ENCODE measurements at regions not wholly inside any gene's neighbourhood (a gene's known extent, or its start where the extent isn't known, plus 50 kb on each side); places are given as distances from the start of the nearest gene placed in this dataset.

- no peak for TF ChIP-seq CSDC2 (CRISPR knock-in tag; IDR thresholded peaks at IDR 0.05)
- no peak for TF ChIP-seq ZNF565 (CRISPR knock-in tag; conservative IDR thresholded peaks at IDR 0.05; ENCODE audit: low read depth)
- TF ChIP-seq RARB (CRISPR knock-in tag; IDR thresholded peaks at IDR 0.05): no peak
- TF ChIP-seq SNAI2 (CRISPR knock-in tag; IDR thresholded peaks at IDR 0.05): no peak
- TF ChIP-seq, protein P1, sequence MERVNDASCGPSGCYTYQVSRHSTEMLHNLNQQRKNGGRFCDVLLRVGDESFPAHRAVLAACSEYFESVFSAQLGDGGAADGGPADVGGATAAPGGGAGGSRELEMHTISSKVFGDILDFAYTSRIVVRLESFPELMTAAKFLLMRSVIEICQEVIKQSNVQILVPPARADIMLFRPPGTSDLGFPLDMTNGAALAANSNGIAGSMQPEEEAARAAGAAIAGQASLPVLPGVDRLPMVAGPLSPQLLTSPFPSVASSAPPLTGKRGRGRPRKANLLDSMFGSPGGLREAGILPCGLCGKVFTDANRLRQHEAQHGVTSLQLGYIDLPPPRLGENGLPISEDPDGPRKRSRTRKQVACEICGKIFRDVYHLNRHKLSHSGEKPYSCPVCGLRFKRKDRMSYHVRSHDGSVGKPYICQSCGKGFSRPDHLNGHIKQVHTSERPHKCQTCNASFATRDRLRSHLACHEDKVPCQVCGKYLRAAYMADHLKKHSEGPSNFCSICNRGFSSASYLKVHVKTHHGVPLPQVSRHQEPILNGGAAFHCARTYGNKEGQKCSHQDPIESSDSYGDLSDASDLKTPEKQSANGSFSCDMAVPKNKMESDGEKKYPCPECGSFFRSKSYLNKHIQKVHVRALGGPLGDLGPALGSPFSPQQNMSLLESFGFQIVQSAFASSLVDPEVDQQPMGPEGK (CRISPR knock-in tag; IDR thresholded peaks at IDR 0.05; ENCODE audit: borderline replicate concordance): no peak
- no peak for TF ChIP-seq ZFP30 (CRISPR knock-in tag; IDR thresholded peaks at IDR 0.05)
- no peak for TF ChIP-seq ZFP3 (CRISPR knock-in tag; IDR thresholded peaks at IDR 0.05)
- TF ChIP-seq, protein P2, sequence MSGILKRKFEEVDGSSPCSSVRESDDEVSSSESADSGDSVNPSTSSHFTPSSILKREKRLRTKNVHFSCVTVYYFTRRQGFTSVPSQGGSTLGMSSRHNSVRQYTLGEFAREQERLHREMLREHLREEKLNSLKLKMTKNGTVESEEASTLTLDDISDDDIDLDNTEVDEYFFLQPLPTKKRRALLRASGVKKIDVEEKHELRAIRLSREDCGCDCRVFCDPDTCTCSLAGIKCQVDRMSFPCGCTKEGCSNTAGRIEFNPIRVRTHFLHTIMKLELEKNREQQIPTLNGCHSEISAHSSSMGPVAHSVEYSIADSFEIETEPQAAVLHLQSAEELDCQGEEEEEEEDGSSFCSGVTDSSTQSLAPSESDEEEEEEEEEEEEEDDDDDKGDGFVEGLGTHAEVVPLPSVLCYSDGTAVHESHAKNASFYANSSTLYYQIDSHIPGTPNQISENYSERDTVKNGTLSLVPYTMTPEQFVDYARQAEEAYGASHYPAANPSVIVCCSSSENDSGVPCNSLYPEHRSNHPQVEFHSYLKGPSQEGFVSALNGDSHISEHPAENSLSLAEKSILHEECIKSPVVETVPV (CRISPR knock-in tag; IDR thresholded peaks at IDR 0.05): no peak
Observed at GRCh38 chr20:11979306-11979990, 61.8 kb downstream of the BTBD3 start (continued).

GRCh38 chr20:11980263-11980662 is 62.6 kb downstream of the BTBD3 start:
- ATAC-seq: no peak
- no peak for TF ChIP-seq ZNF70 (CRISPR knock-in tag; IDR thresholded peaks at IDR 0.05)
- no peak for TF ChIP-seq GLIS3 (CRISPR knock-in tag; IDR thresholded peaks at IDR 0.05)
- TF ChIP-seq POU6F1 (CRISPR knock-in tag; IDR thresholded peaks at IDR 0.05; ENCODE audit: borderline replicate concordance, low read depth): no peak
- no peak for TF ChIP-seq ZFP30 (CRISPR knock-in tag; IDR thresholded peaks at IDR 0.05)
- no peak for TF ChIP-seq ESRRG (CRISPR knock-in tag; IDR thresholded peaks at IDR 0.05)
- TF ChIP-seq, protein P1 (CRISPR knock-in tag; IDR thresholded peaks at IDR 0.05; ENCODE audit: borderline replicate concordance): no peak
- no peak for TF ChIP-seq CSDC2 (CRISPR knock-in tag; IDR thresholded peaks at IDR 0.05)
- TF ChIP-seq ZNF8 (CRISPR knock-in tag; IDR thresholded peaks at IDR 0.05): no peak

DNA sequence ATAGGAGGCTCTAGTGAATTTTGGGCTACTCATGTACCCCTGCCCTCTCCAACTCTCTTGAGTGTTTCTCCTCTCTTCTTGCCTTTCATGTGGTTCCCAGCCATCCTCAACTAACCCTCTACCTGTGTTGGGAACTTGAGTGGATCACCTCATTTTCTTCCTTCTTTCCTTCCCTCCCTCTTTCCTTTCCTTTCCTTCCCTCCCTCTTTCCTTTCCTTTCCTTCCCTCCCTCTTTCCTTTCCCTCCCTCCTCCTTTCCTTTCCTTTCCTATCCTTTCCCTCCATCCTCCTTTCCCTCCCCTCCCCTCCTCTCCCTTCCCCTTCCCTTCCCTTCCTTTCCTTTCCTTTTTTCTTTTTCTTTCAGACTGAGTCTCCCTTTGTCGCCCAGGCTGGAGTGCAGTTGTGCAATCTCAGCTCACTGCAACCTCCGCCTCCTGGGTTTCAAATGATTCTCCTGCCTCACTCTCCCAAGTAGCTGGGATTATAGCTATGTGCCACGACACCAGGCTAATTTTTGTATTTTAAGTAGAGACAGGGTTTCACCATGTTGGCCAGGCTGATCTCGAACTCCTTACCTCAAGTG is 63.8 kb downstream of the BTBD3 start:
- no peak for TF ChIP-seq TOX (CRISPR knock-in tag; IDR thresholded peaks at IDR 0.05; ENCODE audit: borderline replicate concordance)
- TF ChIP-seq TCF4 (CRISPR knock-in tag; IDR thresholded peaks at IDR 0.05; ENCODE audit: borderline replicate concordance): no peak
- no peak for TF ChIP-seq OSR1 (CRISPR knock-in tag; IDR thresholded peaks at IDR 0.05)
- no peak for TF ChIP-seq ARNTL (CRISPR knock-in tag; IDR thresholded peaks at IDR 0.05; ENCODE audit: borderline replicate concordance, low read depth)
- no peak for TF ChIP-seq ZFP30 (CRISPR knock-in tag; IDR thresholded peaks at IDR 0.05)
- TF ChIP-seq GLIS3 (CRISPR knock-in tag; IDR thresholded peaks at IDR 0.05): no peak
- no peak for TF ChIP-seq ZNF565 (CRISPR knock-in tag; conservative IDR thresholded peaks at IDR 0.05; ENCODE audit: low read depth)
- TF ChIP-seq RARB (CRISPR knock-in tag; IDR thresholded peaks at IDR 0.05): no peak
- no peak for TF ChIP-seq POU6F1 (CRISPR knock-in tag; IDR thresholded peaks at IDR 0.05; ENCODE audit: borderline replicate concordance, low read depth)
- no peak for TF ChIP-seq TSHZ2 (CRISPR knock-in tag; IDR thresholded peaks at IDR 0.05)
- TF ChIP-seq, protein P3, sequence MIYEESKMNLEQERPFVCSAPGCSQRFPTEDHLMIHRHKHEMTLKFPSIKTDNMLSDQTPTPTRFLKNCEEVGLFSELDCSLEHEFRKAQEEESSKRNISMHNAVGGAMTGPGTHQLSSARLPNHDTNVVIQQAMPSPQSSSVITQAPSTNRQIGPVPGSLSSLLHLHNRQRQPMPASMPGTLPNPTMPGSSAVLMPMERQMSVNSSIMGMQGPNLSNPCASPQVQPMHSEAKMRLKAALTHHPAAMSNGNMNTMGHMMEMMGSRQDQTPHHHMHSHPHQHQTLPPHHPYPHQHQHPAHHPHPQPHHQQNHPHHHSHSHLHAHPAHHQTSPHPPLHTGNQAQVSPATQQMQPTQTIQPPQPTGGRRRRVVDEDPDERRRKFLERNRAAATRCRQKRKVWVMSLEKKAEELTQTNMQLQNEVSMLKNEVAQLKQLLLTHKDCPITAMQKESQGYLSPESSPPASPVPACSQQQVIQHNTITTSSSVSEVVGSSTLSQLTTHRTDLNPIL (CRISPR knock-in tag; IDR thresholded peaks at IDR 0.05; ENCODE audit: low read depth): no peak
- no peak for TF ChIP-seq ZNF8 (CRISPR knock-in tag; IDR thresholded peaks at IDR 0.05)
- TF ChIP-seq CSDC2 (CRISPR knock-in tag; IDR thresholded peaks at IDR 0.05): no peak
- no peak for TF ChIP-seq ZC3H10 (CRISPR knock-in tag; IDR thresholded peaks at IDR 0.05)
- TF ChIP-seq, protein P2 (CRISPR knock-in tag; IDR thresholded peaks at IDR 0.05): no peak
- TF ChIP-seq SNAI2 (CRISPR knock-in tag; IDR thresholded peaks at IDR 0.05): no peak
- TF ChIP-seq ESRRG (CRISPR knock-in tag; IDR thresholded peaks at IDR 0.05): no peak
- no peak for ATAC-seq
